ENCODE measurements at regions not wholly inside any gene's neighbourhood (a gene's known extent, or its start where the extent isn't known, plus 50 kb on each side); places are given as distances from the start of the nearest gene placed in this dataset.

DNA sequence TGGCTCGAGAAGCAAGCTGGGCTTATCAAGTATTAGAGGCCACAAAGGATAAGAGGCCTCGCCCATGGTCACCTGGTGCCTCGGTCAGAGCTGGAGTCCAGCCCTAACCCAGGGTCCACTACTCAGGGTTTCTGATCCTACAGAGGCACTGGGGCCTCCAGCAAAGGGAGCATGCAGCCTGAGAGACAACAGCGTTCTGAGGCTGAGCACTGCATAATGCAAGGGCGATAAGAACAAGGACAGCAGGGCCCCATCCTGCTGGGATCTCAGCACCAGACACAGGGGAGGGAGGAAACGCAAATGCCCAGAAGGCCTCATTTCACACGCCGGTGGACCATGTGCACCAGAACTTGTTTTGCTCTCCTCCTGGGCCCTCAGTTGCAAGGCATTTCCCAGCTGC, 63.0 kb downstream of the C5orf15 start:
- no peak overlapping the region for H3K27ac ChIP-seq (ENCODE audit: low read depth, low read length, poor library complexity, severe bottlenecking)
- H3K4me2 ChIP-seq (ENCODE audit: low read length), result no peak overlapping the region
- H3K4me3 ChIP-seq (ENCODE audit: low read depth, low read length, poor library complexity, severe bottlenecking), result no peak overlapping the region
- H3K9me2 ChIP-seq (ENCODE audit: low read depth, low read length), result no peaks in the 10 kb centered on the region
- no peak overlapping the region for H3K9ac ChIP-seq (ENCODE audit: low read length)
- H3K36me3 ChIP-seq (ENCODE audit: insufficient read depth, low read length), result no peaks in the 10 kb centered on the region
- no peaks in the 10 kb centered on the region for H3K27me3 ChIP-seq (ENCODE audit: insufficient read depth, low read length)
- H3F3A ChIP-seq (ENCODE audit: insufficient read depth, low read length), result no peaks in the 10 kb centered on the region
- no peaks in the 10 kb centered on the region for H4K20me1 ChIP-seq (ENCODE audit: insufficient read depth, low read length)
- TF ChIP-seq EZH2 (IDR thresholded peaks at IDR 0.05; ENCODE audit: borderline replicate concordance, low read length), result no peak
- TF ChIP-seq, protein P1, sequence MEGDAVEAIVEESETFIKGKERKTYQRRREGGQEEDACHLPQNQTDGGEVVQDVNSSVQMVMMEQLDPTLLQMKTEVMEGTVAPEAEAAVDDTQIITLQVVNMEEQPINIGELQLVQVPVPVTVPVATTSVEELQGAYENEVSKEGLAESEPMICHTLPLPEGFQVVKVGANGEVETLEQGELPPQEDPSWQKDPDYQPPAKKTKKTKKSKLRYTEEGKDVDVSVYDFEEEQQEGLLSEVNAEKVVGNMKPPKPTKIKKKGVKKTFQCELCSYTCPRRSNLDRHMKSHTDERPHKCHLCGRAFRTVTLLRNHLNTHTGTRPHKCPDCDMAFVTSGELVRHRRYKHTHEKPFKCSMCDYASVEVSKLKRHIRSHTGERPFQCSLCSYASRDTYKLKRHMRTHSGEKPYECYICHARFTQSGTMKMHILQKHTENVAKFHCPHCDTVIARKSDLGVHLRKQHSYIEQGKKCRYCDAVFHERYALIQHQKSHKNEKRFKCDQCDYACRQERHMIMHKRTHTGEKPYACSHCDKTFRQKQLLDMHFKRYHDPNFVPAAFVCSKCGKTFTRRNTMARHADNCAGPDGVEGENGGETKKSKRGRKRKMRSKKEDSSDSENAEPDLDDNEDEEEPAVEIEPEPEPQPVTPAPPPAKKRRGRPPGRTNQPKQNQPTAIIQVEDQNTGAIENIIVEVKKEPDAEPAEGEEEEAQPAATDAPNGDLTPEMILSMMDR (IDR thresholded peaks at IDR 0.05; ENCODE audit: low read length), result no peak
- H3K4me1 ChIP-seq (ENCODE audit: insufficient read depth, low read length, severe bottlenecking), result no peaks in the 10 kb centered on the region
- no peaks in the 10 kb centered on the region for H3K9me3 ChIP-seq (ENCODE audit: low read length)
- no peak overlapping the region for H2AFZ ChIP-seq (ENCODE audit: low read length)
- no peaks in the 10 kb centered on the region for H3K79me2 ChIP-seq (ENCODE audit: insufficient read depth, low read length)

- H3K4me2 ChIP-seq (ENCODE audit: low read length), result no peak overlapping the region
- H4K20me1 ChIP-seq (ENCODE audit: insufficient read depth, low read length), result no peaks in the 10 kb centered on the region
- TF ChIP-seq, protein P1 (IDR thresholded peaks at IDR 0.05; ENCODE audit: low read length), result no peak
- TF ChIP-seq EZH2 (IDR thresholded peaks at IDR 0.05; ENCODE audit: borderline replicate concordance, low read length), result no peak
- no peak overlapping the region for H3K27ac ChIP-seq (ENCODE audit: low read depth, low read length, poor library complexity, severe bottlenecking)
- no peaks in the 10 kb centered on the region for H3K9me2 ChIP-seq (ENCODE audit: low read depth, low read length)
- H3K9ac ChIP-seq (ENCODE audit: low read length), result no peak overlapping the region
- no peaks in the 10 kb centered on the region for H3K27me3 ChIP-seq (ENCODE audit: insufficient read depth, low read length)
- no peaks in the 10 kb centered on the region for H3K4me1 ChIP-seq (ENCODE audit: insufficient read depth, low read length, severe bottlenecking)
- H3K9me3 ChIP-seq (ENCODE audit: low read length), result no peaks in the 10 kb centered on the region
- H3K79me2 ChIP-seq (ENCODE audit: insufficient read depth, low read length), result no peaks in the 10 kb centered on the region
- no peaks in the 10 kb centered on the region for H3K36me3 ChIP-seq (ENCODE audit: insufficient read depth, low read length)
- H3K4me3 ChIP-seq (ENCODE audit: low read depth, low read length, poor library complexity, severe bottlenecking), result no peak overlapping the region
- H3F3A ChIP-seq (ENCODE audit: insufficient read depth, low read length), result no peaks in the 10 kb centered on the region
- no peak overlapping the region for H2AFZ ChIP-seq (ENCODE audit: low read length)
Measured at GRCh38 chr5:133904641-133905040, 63.8 kb downstream of the C5orf15 start.

DNA sequence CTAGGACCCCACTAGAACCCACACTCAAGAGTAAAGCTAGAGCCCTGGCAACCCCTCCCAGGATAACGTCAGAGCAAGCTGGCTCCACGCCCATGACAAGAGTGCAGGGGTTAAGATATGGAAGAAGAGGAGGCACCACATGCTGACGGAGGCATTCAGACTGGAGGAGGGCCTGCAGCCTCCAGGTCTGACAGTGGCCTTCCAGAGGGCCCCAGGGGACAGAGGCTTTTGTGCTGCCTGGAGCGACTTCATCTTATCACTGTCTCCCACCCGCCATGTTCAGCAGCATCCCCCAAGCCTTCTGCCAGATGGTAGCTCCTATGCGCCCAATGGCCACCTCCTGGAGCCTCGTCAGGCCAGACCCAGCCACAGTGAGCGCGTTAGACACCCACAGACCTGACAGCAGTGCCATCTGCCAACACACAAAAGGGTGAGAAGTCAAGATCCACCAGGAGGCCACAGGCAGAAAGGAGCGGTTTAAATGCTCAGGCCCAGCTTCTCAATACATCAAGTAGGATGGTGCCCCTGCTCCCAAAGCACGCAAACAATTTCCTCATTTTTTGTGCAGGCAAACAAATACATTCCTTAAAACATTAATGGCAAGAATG, 65.8 kb downstream of the C5orf15 start:
- Histone ChIP-seq H3K79me2 (ENCODE audit: insufficient read depth, low read length) (no peaks in the 10 kb centered on the region), H2AFZ (ENCODE audit: low read length) (no peak overlapping the region), H3K36me3 (ENCODE audit: insufficient read depth, low read length) (no peaks in the 10 kb centered on the region)

More for the DNA sequence above, 65.8 kb downstream of the C5orf15 start:
- Histone ChIP-seq H3K4me1 (ENCODE audit: insufficient read depth, low read length, severe bottlenecking) (no peaks in the 10 kb centered on the region), H3K9ac (ENCODE audit: low read length) (no peak overlapping the region), H3K4me3 (ENCODE audit: low read depth, low read length, poor library complexity, severe bottlenecking) (no peak overlapping the region), H3F3A (ENCODE audit: insufficient read depth, low read length) (no peaks in the 10 kb centered on the region), H4K20me1 (ENCODE audit: insufficient read depth, low read length) (no peaks in the 10 kb centered on the region), H3K9me3 (ENCODE audit: low read length) (no peaks in the 10 kb centered on the region), H3K27me3 (ENCODE audit: insufficient read depth, low read length) (no peaks in the 10 kb centered on the region), H3K4me2 (ENCODE audit: low read length) (no peak overlapping the region), H3K9me2 (ENCODE audit: low read depth, low read length) (no peaks in the 10 kb centered on the region), H3K27ac (ENCODE audit: low read depth, low read length, poor library complexity, severe bottlenecking) (no peak overlapping the region)
- TF ChIP-seq, protein P1 (IDR thresholded peaks at IDR 0.05; ENCODE audit: low read length), result no peak
- no peak for TF ChIP-seq EZH2 (IDR thresholded peaks at IDR 0.05; ENCODE audit: borderline replicate concordance, low read length)

All from OCI-LY1 (cell line).